Left forelimb (tissue), 1 donor: ENCODE measurements at regions not wholly inside any gene's neighbourhood (a gene's known extent, or its start where the extent isn't known, plus 50 kb on each side); places are given as distances from the start of the nearest gene placed in this dataset.
"Not testable (repeated sequence)": the region's sequence is repeated elsewhere in the genome, so short reads cannot be mapped to it uniquely, and the experiment has no call there.

Experiments
- DNase-seq: peaks from one replicate; pipeline ENCODE4 v3.0.0-alpha.2; 2018; ENCODE audit warnings: low spot score

- no peak for DNase-seq
Measured at GRCh38 chr2:212913640-212914306, 237.6 kb downstream of the IKZF2 start.

GRCh38 chr2:212912445-212913103, 238.8 kb downstream of the IKZF2 start:
- DNase-seq, result no peak

- no peak for DNase-seq
Measured at GRCh38 chr2:212911011-212911410, 240.4 kb downstream of the IKZF2 start.

- DNase-seq, result no peak
Measured at GRCh38 chr2:212908682-212909435, 242.6 kb downstream of the IKZF2 start.

- DNase-seq, result no peak
Measured at GRCh38 chr2:212908031-212908430, 243.4 kb downstream of the IKZF2 start.

- no peak for DNase-seq
Measured at GRCh38 chr2:212906620-212907019, 244.8 kb downstream of the IKZF2 start.

GRCh38 chr2:212905640-212906201, 245.7 kb downstream of the IKZF2 start:
- DNase-seq, result no peak

- no peak for DNase-seq
Measured at GRCh38 chr2:212904646-212905045, 246.8 kb downstream of the IKZF2 start.

- DNase-seq, result no peak
Measured at GRCh38 chr2:212903413-212903812, 248.0 kb downstream of the IKZF2 start.

GRCh38 chr2:212902421-212902820, 249.0 kb downstream of the IKZF2 start:
- no peak for DNase-seq

GRCh38 chr2:212901604-212902275, 249.7 kb downstream of the IKZF2 start:
- no peak for DNase-seq

- DNase-seq, result no peak
Measured at GRCh38 chr2:212900715-212901114, 250.7 kb downstream of the IKZF2 start.

GRCh38 chr2:212898011-212898410, 253.4 kb downstream of the IKZF2 start:
- no peak for DNase-seq

GRCh38 chr2:212897296-212897695, 254.1 kb downstream of the IKZF2 start:
- no peak for DNase-seq

GRCh38 chr2:212894026-212894425, 257.4 kb downstream of the IKZF2 start:
- no peak for DNase-seq

- no peak for DNase-seq
Measured at GRCh38 chr2:212893216-212893615, 258.2 kb downstream of the IKZF2 start.

- no peak for DNase-seq
Measured at GRCh38 chr2:212892193-212892592, 259.2 kb downstream of the IKZF2 start.

- DNase-seq, result no peak
Measured at GRCh38 chr2:212891580-212891979, 259.8 kb downstream of the IKZF2 start.

- no peak for DNase-seq
Measured at GRCh38 chr2:212882626-212883025, 268.8 kb downstream of the IKZF2 start.

- DNase-seq, result not testable (repeated sequence)
Measured at GRCh38 chr2:212876556-212876955, 274.9 kb downstream of the IKZF2 start.

- not testable (repeated sequence) for DNase-seq
Measured at GRCh38 chr2:212875950-212876349, 275.5 kb downstream of the IKZF2 start.

- no peak for DNase-seq
Measured at GRCh38 chr2:212873256-212873655, 278.2 kb downstream of the IKZF2 start.
